H1 (cell line): ENCODE measurements at regions not wholly inside any gene's neighbourhood (a gene's known extent, or its start where the extent isn't known, plus 50 kb on each side); places are given as distances from the start of the nearest gene placed in this dataset.

Source experiments
- CTCF ChIA-PET: fragments of 300-600 bp; sonication (Branson Sonifier 250); formaldehyde crosslinking; loops from one replicate; lab custom pipeline; 2021; ENCODE audit not compliant: partially characterized antibody; lab: Charles Lee
- POLR2A ChIA-PET: fragments of 300-600 bp; sonication (Branson Sonifier 250); formaldehyde crosslinking; loops from one replicate; lab custom pipeline; 2021; ENCODE audit warnings: inconsistent platforms; ENCODE audit not compliant: partially characterized antibody; lab: Charles Lee
- DNase-seq, 2 experiments: peaks; one replicate each; pipeline versions ENCODE4 v3.0.0 to v3.0.0-alpha.2; 2010 to 2022; ENCODE audit warnings: low spot score in 2 of 2, low read depth in 1 of 2, mixed read lengths in 1 of 2
- FAIRE-seq: peaks from 2 replicates; lab custom pipeline; 2011; peaks lifted over from hg19 to GRCh38; lab: Jason Lieb, UNC
- H2AFZ ChIP-seq: 2 replicates; pipeline ENCODE4 v1.8.1; 2012; ENCODE audit warnings: low read length, inconsistent platforms
- H2AK5ac ChIP-seq: 2 replicates; pipeline ENCODE4 v1.6.1; 2013; ENCODE audit warnings: low read depth, low read length
- H2BK120ac ChIP-seq: replicated peaks from 2 replicates; pipeline ENCODE3; 2013; ENCODE audit warnings: low read depth, low read length, inconsistent platforms
- H2BK12ac ChIP-seq: 2 replicates; pipeline ENCODE4 v1.6.1; 2013; ENCODE audit warnings: low read depth, low read length
- H2BK15ac ChIP-seq: 2 replicates; pipeline ENCODE4 v1.6.1; 2013; ENCODE audit warnings: low read length
- H2BK20ac ChIP-seq: 2 replicates; pipeline ENCODE4 v1.6.1; 2013; ENCODE audit warnings: low read length
- H2BK5ac ChIP-seq: 2 replicates; pipeline ENCODE4 v1.6.1; 2013; ENCODE audit warnings: low read depth, low read length
- H3K14ac ChIP-seq: 2 replicates; pipeline ENCODE4 v1.6.1; 2013; ENCODE audit warnings: inconsistent platforms; ENCODE audit not compliant: insufficient read length
- H3K18ac ChIP-seq: 2 replicates; pipeline ENCODE4 v1.6.1; 2013; ENCODE audit warnings: low read length; ENCODE audit errors: extremely low read depth
- H3K23ac ChIP-seq: 2 replicates; pipeline ENCODE4 v1.6.1; 2013; ENCODE audit warnings: inconsistent platforms; ENCODE audit not compliant: insufficient read length
- H3K23me2 ChIP-seq: 2 replicates; pipeline ENCODE4 v1.6.1; 2013; ENCODE audit warnings: low read depth, low read length
- H3K27ac ChIP-seq: 2 replicates; pipeline ENCODE4 v1.6.1; 2011; ENCODE audit warnings: low read depth, low read length, inconsistent platforms
- H3K27me3 ChIP-seq, 4 experiments: replicated peaks in 1 of 4; 1 replicate in 1 of 4; 2 replicates in 3 of 4; pipeline versions ENCODE4 v1.6.1 to v1.8.1; 2011 to 2013; ENCODE audit warnings: low read length in 3 of 4, mild to moderate bottlenecking in 3 of 4, inconsistent platforms in 2 of 4, mixed read lengths in 2 of 4, moderate library complexity in 1 of 4; ENCODE audit not compliant: control insufficient read depth in 3 of 4, insufficient read depth in 3 of 4; ENCODE audit errors: extremely low read depth in 1 of 4
- H3K36me3 ChIP-seq, 4 experiments: 2 replicates each; pipeline versions ENCODE4 v1.6.1 to v1.8.1; 2011 to 2013; ENCODE audit warnings: mild to moderate bottlenecking in 4 of 4, low read length in 3 of 4, moderate library complexity in 2 of 4, control low read depth in 1 of 4, inconsistent platforms in 1 of 4; ENCODE audit not compliant: insufficient read depth in 4 of 4, control insufficient read depth in 2 of 4
- H3K4ac ChIP-seq: replicated peaks from 2 replicates; pipeline ENCODE3; 2013; ENCODE audit warnings: low read length, low read depth, mixed read lengths, inconsistent platforms; ENCODE audit not compliant: insufficient read length
- H3K4me1 ChIP-seq, 4 experiments: replicated peaks in 1 of 4; 1 replicate in 1 of 4; 2 replicates in 3 of 4; pipeline versions ENCODE4 v1.6.1 to v1.8.1; 2011 to 2013; ENCODE audit warnings: low read length in 3 of 4, inconsistent platforms in 2 of 4, mixed read lengths in 1 of 4; ENCODE audit not compliant: insufficient read depth in 4 of 4, control insufficient read depth in 3 of 4
- H3K4me2 ChIP-seq, 2 experiments: 2 replicates each; pipeline versions ENCODE4 v1.6.1 to v1.8.1; 2011 to 2013; ENCODE audit warnings: low read depth in 2 of 2, low read length in 2 of 2, control low read depth in 1 of 2, inconsistent platforms in 1 of 2, mild to moderate bottlenecking in 1 of 2; ENCODE audit not compliant: insufficient read depth in 1 of 2
- H3K4me3 ChIP-seq, 4 experiments: fragments of 200-600, 300-600 bp in 1 of 4; sonication (generic), shearing (Covaris generic), sonication (Bioruptor Twin) in 1 of 4; 2 replicates each; pipeline versions ENCODE4 v1.5.1 to v1.8.1; 2011 to 2016; ENCODE audit warnings: low read length in 4 of 4, low read depth in 3 of 4, control low read depth in 2 of 4, inconsistent platforms in 2 of 4, mild to moderate bottlenecking in 2 of 4, mixed read lengths in 1 of 4, moderate library complexity in 1 of 4; ENCODE audit not compliant: insufficient read depth in 2 of 4; ENCODE audit errors: extremely low read depth in 1 of 4
- H3K56ac ChIP-seq: replicated peaks from 2 replicates; pipeline ENCODE3; 2013; ENCODE audit warnings: low read depth, mild to moderate bottlenecking, mixed read lengths, low read length, inconsistent platforms; ENCODE audit not compliant: insufficient read length
- H3K79me1 ChIP-seq: 2 replicates; pipeline ENCODE4 v1.6.1; 2013; ENCODE audit warnings: low read depth, low read length, control low read depth
- H3K79me2 ChIP-seq, 2 experiments: 2 replicates each; pipeline versions ENCODE4 v1.6.1 to v1.8.1; 2012 to 2013; ENCODE audit warnings: low read length in 2 of 2, mild to moderate bottlenecking in 2 of 2, inconsistent platforms in 1 of 2; ENCODE audit not compliant: insufficient read depth in 2 of 2, control insufficient read depth in 1 of 2
- H3K9ac ChIP-seq, 4 experiments: replicated peaks in 1 of 4; 1 replicate in 1 of 4; 2 replicates in 3 of 4; pipeline versions ENCODE4 v1.6.1 to v1.8.1; 2011 to 2013; ENCODE audit warnings: low read depth in 3 of 4, low read length in 3 of 4, control low read depth in 2 of 4, mild to moderate bottlenecking in 2 of 4, moderate library complexity in 2 of 4, inconsistent platforms in 1 of 4; ENCODE audit errors: extremely low read depth in 1 of 4
- H3K9me3 ChIP-seq, 2 experiments: 2 replicates each; pipeline versions ENCODE4 v1.6.1 to v1.8.1; 2012 to 2013; ENCODE audit warnings: mild to moderate bottlenecking in 2 of 2, moderate library complexity in 2 of 2, control low read depth in 1 of 2, inconsistent platforms in 1 of 2, low read depth in 1 of 2, low read length in 1 of 2, mixed read lengths in 1 of 2; ENCODE audit not compliant: insufficient read depth in 2 of 2
- H4K20me1 ChIP-seq, 2 experiments: replicated peaks in 1 of 2; 2 replicates each; pipeline versions ENCODE3 to v1.8.1; 2011 to 2013; ENCODE audit warnings: inconsistent platforms in 2 of 2, low read length in 2 of 2, mild to moderate bottlenecking in 1 of 2; ENCODE audit not compliant: insufficient read depth in 2 of 2, control insufficient read depth in 1 of 2
- H4K5ac ChIP-seq: 2 replicates; pipeline ENCODE4 v1.6.1; 2013; ENCODE audit warnings: low read length, low read depth, mixed read lengths, inconsistent platforms; ENCODE audit not compliant: insufficient read length
- H4K8ac ChIP-seq: 2 replicates; pipeline ENCODE4 v1.8.0; 2013; ENCODE audit warnings: mild to moderate bottlenecking, moderate library complexity, low read length, inconsistent platforms; ENCODE audit not compliant: insufficient read depth; ENCODE audit errors: extremely low read depth
- H4K91ac ChIP-seq: replicated peaks from 2 replicates; pipeline ENCODE3; 2013; ENCODE audit warnings: low read length, mixed read lengths, inconsistent platforms; ENCODE audit not compliant: insufficient read length
- NANOG ChIP-seq: IDR thresholded peaks from 2 replicates; pipeline ENCODE4 v1.6.1; 2011; ENCODE audit warnings: low read length, low read depth, mild to moderate bottlenecking, inconsistent platforms; ENCODE audit not compliant: insufficient read depth, poor library complexity, severe bottlenecking
- WGBS, 2 experiments: shearing (Covaris generic) in 1 of 2; methylation state at CpG; one replicate each; pipeline versions ENCODE4 v1.1.6 to v1.1.7; 2013 to 2015; ENCODE audit warnings: low lambda C conversion rate in 2 of 2, mixed read lengths in 2 of 2, inconsistent platforms in 1 of 2, low coverage in 1 of 2, missing lambda C conversion rate in 1 of 2; ENCODE audit not compliant: insufficient replicate concordance in 2 of 2, insufficient coverage in 1 of 2, insufficient read length in 1 of 2; ENCODE audit errors: extremely low coverage in 1 of 2, missing lambda C conversion rate in 1 of 2; 5-methylcytosine and 5-hydroxymethylcytosine counted together

- H3K9me3 ChIP-seq: no peaks in the 10 kb centered on the region
- ChIA-PET POLR2A (interaction anchor here (0.6 to 1.0 kb wide), 3 partner anchors 17 to 313 kb away, joined by 3 read pairs; a partner anchor contains a TSS), CTCF (interaction anchor here (0.6 to 4.7 kb wide), 3 partner anchors 9 to 551 kb away, joined by 3 to 36 read pairs (median 3); no protein-coding TSS in a partner anchor)
- H2BK12ac ChIP-seq: no peak overlapping the region
- H3K18ac ChIP-seq: no peak overlapping the region
- H3K4me3 ChIP-seq: no peak overlapping the region
- no peak overlapping the region for H3K56ac ChIP-seq
- H3K14ac ChIP-seq: no peak overlapping the region
- no peak overlapping the region for H4K8ac ChIP-seq
- no peak for DNase-seq
- no peak overlapping the region for H2BK15ac ChIP-seq
- no peaks in the 10 kb centered on the region for H3K23me2 ChIP-seq
- TF ChIP-seq NANOG: no peak
- TF ChIP-seq, all 59 proteins: peak for 0
- Histone ChIP-seq H3K4ac (no peak overlapping the region), H3K27ac (no peak overlapping the region), H3K9ac (no peak overlapping the region), H3K23ac (no peak overlapping the region), H2BK20ac (no peak overlapping the region), H4K5ac (no peak overlapping the region), H4K20me1 (no peaks in the 10 kb centered on the region), H3K4me1 (no peaks in the 10 kb centered on the region), H3K4me2 (no peak overlapping the region), H2AK5ac (no peak overlapping the region), H4K91ac (no peak overlapping the region), H3K79me2 (no peaks in the 10 kb centered on the region), H2BK120ac (no peak overlapping the region), H3K79me1 (no peaks in the 10 kb centered on the region), H2AFZ (no peak overlapping the region), H3K27me3 (no peaks in the 10 kb centered on the region), H3K36me3 (no peaks in the 10 kb centered on the region), H2BK5ac (no peak overlapping the region)
- no peak for FAIRE-seq
- 70% methylated on average over 1 of the region's 1 CpG; no CpG with 5 or more reads in 1 of the 2 experiments for WGBS, 2 experiments
Observed at GRCh38 chr6:27786048-27786447, 126.1 kb downstream of the OR2B2 start.
